B cell (primary cell): ENCODE measurements at regions not wholly inside any gene's neighbourhood (a gene's known extent, or its start where the extent isn't known, plus 50 kb on each side); places are given as distances from the start of the nearest gene placed in this dataset.

ENCODE experiments used
- ATAC-seq: fragments of 200-7000 bp; cut with Tn5 transposase; one replicate; pipeline ENCODE4 v1.10.0; 2021; ENCODE audit warnings: low read depth, mild to moderate bottlenecking, moderate number of reproducible peaks, moderate library complexity
- CTCF ChIA-PET: fragments of 350-600 bp; sonication (Branson Sonifier 250); formaldehyde crosslinking; loops from one replicate; lab custom pipeline; 2021; ENCODE audit warnings: antibody characterized with exemption, inconsistent platforms; lab: Charles Lee
- POLR2A ChIA-PET: fragments of 350-600 bp; sonication (Branson Sonifier 250); formaldehyde crosslinking; loops from one replicate; lab custom pipeline; 2021; ENCODE audit warnings: antibody characterized with exemption; lab: Charles Lee
- DNase-seq: peaks from one replicate; pipeline ENCODE4 v3.0.0; 2013
- H2AFZ ChIP-seq: 2 replicates; pipeline ENCODE4 v1.6.1; 2012; ENCODE audit warnings: mild to moderate bottlenecking, low read depth, low read length; ENCODE audit not compliant: insufficient read depth, poor library complexity, severe bottlenecking
- H3K27ac ChIP-seq, 2 donors: 1 replicate in 1 of 2; 2 replicates in 1 of 2; pipeline ENCODE4 v1.5.1; 2012 to 2013; ENCODE audit warnings: low read length in 2 of 2, mild to moderate bottlenecking in 2 of 2, moderate library complexity in 1 of 2
- H3K27me3 ChIP-seq, 4 experiments: fragments of 200-600 bp in 1 of 4; sonication (generic) in 1 of 4; replicated peaks in 1 of 4; 1 replicate in 2 of 4; 2 replicates in 2 of 4; pipeline versions ENCODE4 v1.6.1 to v1.7.0; 2013 to 2016; ENCODE audit warnings: low read length in 3 of 4, mild to moderate bottlenecking in 2 of 4, mixed read lengths in 1 of 4, moderate library complexity in 1 of 4; ENCODE audit not compliant: insufficient read depth in 4 of 4, control insufficient read depth in 3 of 4; ENCODE audit errors: control extremely low read depth in 1 of 4
- H3K36me3 ChIP-seq, 2 experiments: replicated peaks in 1 of 2; 1 replicate in 1 of 2; 2 replicates in 1 of 2; pipeline versions ENCODE4 v1.6.1 to v1.7.1; 2013; ENCODE audit warnings: low read length in 1 of 2; ENCODE audit not compliant: insufficient read depth in 2 of 2, control insufficient read depth in 1 of 2; ENCODE audit errors: control extremely low read depth in 1 of 2, extremely low read depth in 1 of 2
- H3K4me1 ChIP-seq, 2 donors: fragments of 200-600 bp in 1 of 2; sonication (generic) in 1 of 2; 1 replicate in 1 of 2; 2 replicates in 1 of 2; pipeline versions ENCODE4 v1.5.1 to v1.6.1; 2013 to 2017; ENCODE audit warnings: low read length in 2 of 2; ENCODE audit not compliant: control insufficient read depth in 2 of 2, insufficient read depth in 2 of 2
- H3K4me2 ChIP-seq: replicated peaks from 2 replicates; pipeline ENCODE3; 2012; ENCODE audit warnings: mild to moderate bottlenecking, low read depth, low read length; ENCODE audit not compliant: poor library complexity, severe bottlenecking
- H3K4me3 ChIP-seq, 5 experiments: fragments of 200-600 bp in 1 of 5; sonication (generic) in 1 of 5; 1 replicate in 3 of 5; 2 replicates in 2 of 5; pipeline versions ENCODE4 v1.5.1 to v1.7.0; 2011 to 2016; ENCODE audit warnings: low read length in 4 of 5, mild to moderate bottlenecking in 4 of 5, low read depth in 2 of 5, control low read depth in 1 of 5, moderate library complexity in 1 of 5; ENCODE audit not compliant: insufficient read depth in 1 of 5; ENCODE audit errors: control extremely low read depth in 1 of 5, extremely low read depth in 1 of 5
- H3K79me2 ChIP-seq: fragments of 200-600 bp; sonication (generic); one replicate; pipeline ENCODE4 v1.6.0; 2016; ENCODE audit warnings: low read length; ENCODE audit not compliant: control insufficient read depth, insufficient read depth
- H3K9ac ChIP-seq: fragments of 200-600 bp; sonication (generic); 2 replicates; pipeline ENCODE4 v1.6.1; 2017; ENCODE audit warnings: mild to moderate bottlenecking, low read length, moderate library complexity
- H3K9me3 ChIP-seq, 3 donors: one replicate each; pipeline versions ENCODE4 v1.6.1 to v1.7.1; 2013; ENCODE audit warnings: low read length in 2 of 3; ENCODE audit not compliant: control insufficient read depth in 2 of 3, insufficient read depth in 1 of 3; ENCODE audit errors: control extremely low read depth in 1 of 3
- H4K20me1 ChIP-seq: 2 replicates; pipeline ENCODE4 v1.6.0; 2012; ENCODE audit warnings: mild to moderate bottlenecking, low read length; ENCODE audit not compliant: insufficient read depth, control insufficient read depth, poor library complexity, severe bottlenecking
- H3K27ac Mint-ChIP-seq: one replicate; pipeline ENCODE4 v1.8.0; 2021; ENCODE audit warnings: mixed read lengths
- H3K27me3 Mint-ChIP-seq: one replicate; pipeline ENCODE4 v1.8.0; 2021; ENCODE audit warnings: mixed read lengths
- H3K4me1 Mint-ChIP-seq: one replicate; pipeline ENCODE4 v1.8.0; 2021; ENCODE audit warnings: mixed read lengths
- H3K4me3 Mint-ChIP-seq: one replicate; pipeline ENCODE4 v1.8.0; 2021; ENCODE audit warnings: mixed read lengths
- H3K9me3 Mint-ChIP-seq: one replicate; pipeline ENCODE4 v1.8.0; 2022; ENCODE audit warnings: mixed read lengths; ENCODE audit not compliant: insufficient read depth
- EZH2 ChIP-seq: IDR thresholded peaks from 2 replicates; pipeline ENCODE4 v1.6.1; 2012; ENCODE audit warnings: borderline replicate concordance, low read depth, mild to moderate bottlenecking, moderate library complexity, low read length; ENCODE audit not compliant: insufficient read depth, poor library complexity, severe bottlenecking
- WGBS: methylation state at CpG from one replicate; pipeline ENCODE4 v1.1.5; 2013; ENCODE audit warnings: missing lambda C conversion rate; ENCODE audit not compliant: insufficient coverage; 5-methylcytosine and 5-hydroxymethylcytosine counted together
- intact Hi-C: fragments of 100-400 bp; cut with micrococcal nuclease; formaldehyde crosslinking; loops from one replicate; pipeline ENCODE4 v1.10.0; 2022
- TF ChIP-seq, protein P1 (sequence below): fragments of 200-600 bp; IDR thresholded peaks from one replicate; pipeline ENCODE4 v1.8.0; 2022; ENCODE audit warnings: antibody characterized with exemption, mild to moderate bottlenecking

DNA sequence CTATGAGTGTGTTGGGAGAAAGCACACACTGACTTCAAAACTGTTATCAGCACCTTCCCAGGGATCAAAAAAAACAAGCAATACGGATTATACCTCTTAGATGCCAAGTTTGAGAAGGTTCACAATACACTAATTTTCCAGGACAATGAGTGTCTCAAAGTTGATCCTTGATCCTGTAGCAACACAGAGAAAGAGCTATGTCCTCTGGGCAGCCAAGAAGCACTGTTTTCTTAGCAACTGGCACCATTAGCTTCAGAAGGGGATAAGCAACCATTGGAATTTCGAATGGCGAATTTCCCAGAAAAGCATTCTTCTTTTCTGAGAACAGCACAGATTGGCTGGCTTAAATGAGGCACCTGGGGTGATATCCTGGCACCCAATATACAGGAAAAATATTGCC lies 270.3 kb upstream of the RORA start:
- H3K27ac Mint-ChIP-seq: no peak overlapping the region
- no peak overlapping the region for H3K9ac ChIP-seq
- peaks cover 14% of the 10 kb centered on the region for H3K27me3 Mint-ChIP-seq
- no peak overlapping the region for H3K4me3 Mint-ChIP-seq
- H4K20me1 ChIP-seq: no peaks in the 10 kb centered on the region
- POLR2A ChIA-PET: no interaction called here
- H3K36me3 ChIP-seq: no peaks in the 10 kb centered on the region
- TF ChIP-seq EZH2: no peak
- TF ChIP-seq, protein P1, sequence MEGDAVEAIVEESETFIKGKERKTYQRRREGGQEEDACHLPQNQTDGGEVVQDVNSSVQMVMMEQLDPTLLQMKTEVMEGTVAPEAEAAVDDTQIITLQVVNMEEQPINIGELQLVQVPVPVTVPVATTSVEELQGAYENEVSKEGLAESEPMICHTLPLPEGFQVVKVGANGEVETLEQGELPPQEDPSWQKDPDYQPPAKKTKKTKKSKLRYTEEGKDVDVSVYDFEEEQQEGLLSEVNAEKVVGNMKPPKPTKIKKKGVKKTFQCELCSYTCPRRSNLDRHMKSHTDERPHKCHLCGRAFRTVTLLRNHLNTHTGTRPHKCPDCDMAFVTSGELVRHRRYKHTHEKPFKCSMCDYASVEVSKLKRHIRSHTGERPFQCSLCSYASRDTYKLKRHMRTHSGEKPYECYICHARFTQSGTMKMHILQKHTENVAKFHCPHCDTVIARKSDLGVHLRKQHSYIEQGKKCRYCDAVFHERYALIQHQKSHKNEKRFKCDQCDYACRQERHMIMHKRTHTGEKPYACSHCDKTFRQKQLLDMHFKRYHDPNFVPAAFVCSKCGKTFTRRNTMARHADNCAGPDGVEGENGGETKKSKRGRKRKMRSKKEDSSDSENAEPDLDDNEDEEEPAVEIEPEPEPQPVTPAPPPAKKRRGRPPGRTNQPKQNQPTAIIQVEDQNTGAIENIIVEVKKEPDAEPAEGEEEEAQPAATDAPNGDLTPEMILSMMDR: no peak
- no peak overlapping the region for H3K4me2 ChIP-seq
- no peak overlapping the region for H3K4me3 ChIP-seq
- peaks cover 0 to 2% (median 0%) of the 10 kb centered on the region in 4 experiments for H3K27me3 ChIP-seq
- H3K27ac ChIP-seq: no peak overlapping the region
- ATAC-seq (no peak), DNase-seq (no peak)
- H3K79me2 ChIP-seq: no peaks in the 10 kb centered on the region
- no peak overlapping the region for H2AFZ ChIP-seq
- no peaks in the 10 kb centered on the region for H3K9me3 Mint-ChIP-seq
- H3K4me1 Mint-ChIP-seq: no peaks in the 10 kb centered on the region
- CTCF ChIA-PET: no interaction called here
- 67% methylated on average over 1 of the region's 3 CpGs for WGBS
- no peaks in the 10 kb centered on the region for H3K4me1 ChIP-seq
- H3K9me3 ChIP-seq: no peaks in the 10 kb centered on the region
- intact Hi-C loops: no loop called here

- Mint-ChIP-seq H3K4me3 (no peak overlapping the region), H3K9me3 (no peaks in the 10 kb centered on the region), H3K27ac (no peak overlapping the region), H3K27me3 (no peaks in the 10 kb centered on the region), H3K4me1 (no peaks in the 10 kb centered on the region)
- POLR2A ChIA-PET: no interaction called here
- Histone ChIP-seq H3K9me3 (no peaks in the 10 kb centered on the region), H3K4me2 (no peak overlapping the region), H2AFZ (no peak overlapping the region), H3K27me3 (no peaks in the 10 kb centered on the region), H3K27ac (no peak overlapping the region), H3K9ac (no peak overlapping the region), H3K79me2 (no peaks in the 10 kb centered on the region), H4K20me1 (no peaks in the 10 kb centered on the region), H3K4me3 (no peak overlapping the region), H3K4me1 (no peaks in the 10 kb centered on the region), H3K36me3 (no peaks in the 10 kb centered on the region)
- no CpG with 5 or more reads among the region's 1 CpG for WGBS
- intact Hi-C loops: no loop called here
- TF ChIP-seq, protein P1: no peak
- TF ChIP-seq EZH2: no peak
- CTCF ChIA-PET: interaction anchor here (0.6 to 0.7 kb wide), 2 partner anchors 9 to 1418 kb away, joined by 3 read pairs; no protein-coding TSS in a partner anchor
- ATAC-seq (no peak), DNase-seq (no peak)
Measured at GRCh38 chr15:61489571-61489970, 260.5 kb upstream of the RORA start.
